GM18951 (cell line): ENCODE measurements at regions not wholly inside any gene's neighbourhood (a gene's known extent, or its start where the extent isn't known, plus 50 kb on each side); places are given as distances from the start of the nearest gene placed in this dataset.

Source experiments
- POLR2A ChIP-seq: IDR thresholded peaks from 4 replicates; pipeline ENCODE4 v1.6.1; 2011; ENCODE audit warnings: mild to moderate bottlenecking; ENCODE audit not compliant: insufficient read length, insufficient read depth; ENCODE audit errors: extremely low read depth
- in situ Hi-C: fragments of 300-500 bp; cut with MboI; formaldehyde crosslinking; loops from one replicate; pipeline ENCODE4 v1.12.0; 2022; ENCODE audit warnings: low sequenced_read_pairs, mixed read lengths, inconsistent platforms; ENCODE audit not compliant: unreplicated experiment

GRCh38 chr4:111813555-111814140 lies 331.6 kb upstream of the FAM241A start:
- no peak for TF ChIP-seq POLR2A
- in situ Hi-C loops = no loop called here

DNA sequence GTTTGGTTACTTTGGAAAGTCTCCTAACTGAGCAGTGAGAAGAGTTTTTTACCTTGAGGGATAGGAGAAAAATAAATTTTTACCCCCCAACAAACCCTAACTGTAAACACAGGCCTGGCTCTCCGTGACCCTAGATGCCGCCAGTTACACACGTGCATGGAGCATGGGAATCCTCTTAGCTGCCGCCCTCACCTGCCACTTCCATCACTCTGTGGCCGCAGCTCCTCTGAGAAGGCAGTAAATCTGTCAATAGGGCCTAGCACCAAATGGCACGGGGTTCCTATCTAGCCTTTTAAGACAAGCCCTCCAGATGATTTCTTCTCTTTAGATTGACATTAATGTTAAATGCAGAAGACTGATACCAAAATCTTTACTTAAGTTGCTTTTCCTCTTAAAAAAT lies 330.3 kb upstream of the FAM241A start:
- TF ChIP-seq POLR2A = no peak
- in situ Hi-C loops = no loop called here

DNA sequence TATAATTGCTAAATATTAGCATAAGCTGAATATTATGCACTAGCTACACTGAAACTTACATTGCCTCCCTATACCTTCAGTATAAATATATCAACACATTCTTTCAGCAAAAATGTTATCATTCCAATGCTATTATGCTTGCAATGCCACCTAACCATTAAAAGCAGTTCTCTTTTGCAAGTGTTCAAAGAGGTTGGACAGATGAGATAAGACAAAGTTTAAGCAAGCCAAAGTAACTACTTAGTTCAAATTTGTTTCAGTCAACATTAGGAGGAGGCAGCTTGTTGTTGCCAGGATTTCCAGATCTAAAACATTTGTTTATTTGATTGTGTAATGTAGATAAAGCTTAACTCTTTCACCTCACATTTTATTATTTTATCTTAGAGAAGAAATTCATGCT lies 323.9 kb upstream of the FAM241A start:
- in situ Hi-C loops = no loop called here
- no peak for TF ChIP-seq POLR2A

- no peak for TF ChIP-seq POLR2A
- in situ Hi-C loops = no loop called here
Observed at GRCh38 chr4:111836601-111837000, 308.7 kb upstream of the FAM241A start.

DNA sequence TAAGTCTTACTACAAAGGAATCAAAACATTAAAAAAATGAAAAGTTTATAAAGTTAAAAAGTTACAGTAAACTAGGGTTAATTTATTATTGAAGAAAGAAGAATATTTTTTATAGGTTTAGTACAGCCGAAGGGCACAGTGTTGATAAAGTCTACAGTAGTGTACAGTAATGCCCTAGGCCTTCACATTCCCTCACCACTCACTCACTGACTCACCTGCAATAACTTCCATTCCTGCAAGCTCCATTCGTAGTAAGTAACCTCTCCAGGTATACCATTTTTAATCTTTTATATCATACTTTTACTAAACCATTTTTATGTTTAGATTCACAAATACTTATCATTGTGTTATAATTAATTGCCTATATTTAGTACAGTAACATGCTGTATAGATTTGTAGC lies 307.5 kb upstream of the FAM241A start:
- in situ Hi-C loops = no loop called here

GRCh38 chr4:111838406-111838930 lies 306.8 kb upstream of the FAM241A start:
- in situ Hi-C loops = no loop called here
- TF ChIP-seq POLR2A = no peak

More for the DNA sequence above, 307.5 kb upstream of the FAM241A start:
- TF ChIP-seq POLR2A = no peak

DNA sequence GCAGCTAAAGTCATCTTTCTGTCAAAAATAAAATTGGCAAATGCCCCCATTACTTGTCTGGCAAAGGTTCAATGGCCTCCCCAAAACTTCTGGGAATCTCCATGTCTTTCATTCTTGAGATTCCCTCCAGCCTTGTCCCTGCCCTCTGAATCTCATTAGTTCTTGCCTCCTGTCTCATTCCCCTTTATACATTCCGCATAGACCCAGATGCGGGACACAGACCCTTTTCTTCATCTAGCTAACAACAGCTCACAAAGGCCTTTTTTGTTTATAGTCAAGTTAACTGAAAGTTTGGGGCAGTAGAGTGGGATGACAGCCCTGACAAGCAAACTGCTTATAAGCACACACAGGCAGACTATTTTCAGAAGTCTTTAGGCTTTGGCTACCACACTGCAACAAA lies 306.1 kb upstream of the FAM241A start:
- in situ Hi-C loops = no loop called here
- TF ChIP-seq POLR2A = no peak

DNA sequence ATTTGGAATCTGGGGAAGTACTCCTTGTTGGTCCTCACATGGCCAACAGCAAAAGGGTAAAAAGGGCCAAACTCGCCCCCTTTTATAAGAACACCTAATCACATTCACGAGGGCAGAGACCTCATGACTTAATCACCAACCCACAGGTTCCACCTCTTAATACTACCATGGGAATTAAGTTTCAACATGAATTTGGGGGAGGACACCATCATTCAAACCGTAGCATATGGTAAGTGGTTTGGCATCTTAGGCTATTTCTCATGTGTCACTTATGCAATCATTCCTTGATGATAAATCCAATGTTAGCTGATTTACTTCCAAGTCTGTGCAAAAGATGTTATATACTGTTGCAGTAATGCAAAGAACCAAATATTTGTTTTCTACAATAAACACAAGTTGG lies 302.9 kb upstream of the FAM241A start:
- in situ Hi-C loops = no loop called here
- no peak for TF ChIP-seq POLR2A

- no peak for TF ChIP-seq POLR2A
- in situ Hi-C loops = no loop called here
Observed at GRCh38 chr4:111847296-111848008, 297.8 kb upstream of the FAM241A start.

- TF ChIP-seq POLR2A = no peak
- in situ Hi-C loops = no loop called here
Observed at GRCh38 chr4:111849746-111850284, 295.4 kb upstream of the FAM241A start.

DNA sequence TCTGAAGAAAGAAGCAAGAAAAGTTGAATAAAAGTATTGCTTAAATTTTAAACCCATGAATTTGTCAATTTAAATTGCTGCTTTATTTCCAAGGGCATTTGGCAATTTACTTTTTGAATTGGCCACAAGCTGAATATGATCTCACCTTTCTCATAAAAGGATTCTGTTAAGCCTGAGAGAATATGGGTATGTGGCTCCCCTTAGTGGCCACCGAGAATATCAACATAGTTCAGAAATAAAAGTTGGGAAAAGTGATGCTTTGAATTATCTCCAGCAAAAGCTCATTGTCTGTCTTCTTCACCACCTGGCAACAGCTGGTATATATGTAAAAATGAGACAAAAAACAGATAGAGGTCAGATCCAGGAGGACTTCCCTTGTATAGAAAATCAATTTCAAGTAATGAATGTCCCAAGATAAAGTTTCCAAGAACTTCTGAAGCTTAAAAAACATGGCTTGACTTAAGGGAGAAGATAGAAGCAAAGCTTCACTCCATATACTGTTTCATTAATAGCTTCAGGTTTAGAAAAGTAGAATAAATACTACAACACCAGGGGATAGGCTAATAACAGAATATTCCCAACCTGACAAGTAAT lies 290.7 kb upstream of the FAM241A start:
- in situ Hi-C loops = no loop called here

GRCh38 chr4:111855308-111855707 lies 289.9 kb upstream of the FAM241A start:
- TF ChIP-seq POLR2A = no peak
- in situ Hi-C loops = no loop called here

More for the DNA sequence above, 290.7 kb upstream of the FAM241A start:
- no peak for TF ChIP-seq POLR2A

DNA sequence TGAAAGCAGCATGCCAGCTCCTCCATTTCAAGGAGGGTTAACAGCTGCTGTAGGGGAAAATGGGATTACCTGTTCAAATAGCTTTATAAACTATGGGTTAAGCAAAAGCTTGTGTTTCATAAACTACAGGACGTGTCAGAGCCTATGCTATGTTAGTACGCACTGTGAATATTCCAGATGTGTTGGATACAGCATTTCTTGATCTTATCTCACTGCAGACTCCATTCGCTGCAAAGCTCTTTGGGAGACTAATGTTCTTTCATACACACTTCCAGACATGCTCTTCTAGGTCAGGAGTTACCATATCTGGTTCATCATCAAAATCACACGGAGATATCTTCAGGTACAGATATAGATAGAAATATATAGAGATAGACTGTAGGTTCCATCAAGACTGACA lies 281.2 kb upstream of the FAM241A start:
- in situ Hi-C loops = no loop called here

More for the DNA sequence above, 281.2 kb upstream of the FAM241A start:
- TF ChIP-seq POLR2A = no peak
